AG10803 (cell line): ENCODE measurements at regions not wholly inside any gene's neighbourhood (a gene's known extent, or its start where the extent isn't known, plus 50 kb on each side); places are given as distances from the start of the nearest gene placed in this dataset.

Source experiments
- DNase-seq: peaks from one replicate; pipeline ENCODE4 v3.0.0; 2010; ENCODE audit warnings: low read depth
- H3K4me3 ChIP-seq: 2 replicates; pipeline ENCODE4 v1.5.1; 2011; ENCODE audit warnings: mild to moderate bottlenecking, low read length, control low read depth
- CTCF ChIP-seq: conservative IDR thresholded peaks from 2 replicates; pipeline ENCODE4 v1.5.1; 2011; ENCODE audit warnings: mild to moderate bottlenecking, low read length, control low read depth, inconsistent platforms

DNA sequence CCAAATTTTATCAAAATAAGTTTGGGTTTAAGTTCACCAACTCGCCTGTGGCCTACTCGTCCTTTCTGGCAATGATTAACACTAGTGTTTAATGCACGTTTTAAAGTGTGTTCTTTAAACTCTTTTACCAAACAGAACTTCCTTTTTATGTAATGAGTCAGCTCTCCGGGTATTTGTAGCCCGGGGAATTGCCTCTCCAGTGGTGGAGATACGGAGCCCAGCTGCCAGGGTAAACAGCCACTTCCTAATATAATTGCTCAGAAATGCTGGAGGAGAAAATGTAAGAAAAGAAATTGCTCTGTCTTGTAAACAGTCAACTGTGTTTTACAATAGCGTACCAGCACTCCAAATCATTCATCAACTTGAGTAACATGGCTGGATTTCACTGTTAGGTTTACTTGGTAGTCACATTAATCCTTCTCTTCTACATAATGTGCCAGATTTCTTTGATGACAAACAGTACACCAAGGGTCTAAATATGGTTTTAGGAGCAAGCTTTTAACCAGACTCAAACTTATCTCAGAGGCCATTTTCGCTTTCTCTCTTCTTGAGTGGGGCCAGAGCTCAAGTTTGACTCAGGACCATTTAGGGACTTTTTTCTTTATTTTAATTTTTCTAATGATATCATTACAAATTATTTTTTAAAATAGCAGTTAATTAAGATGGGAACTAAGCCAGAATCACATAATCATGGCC, 101.2 kb upstream of the SLC38A2 start:
- H3K4me3 ChIP-seq = no peak overlapping the region
- TF ChIP-seq CTCF = no peak
- DNase-seq = peak; percentile 94

- H3K4me3 ChIP-seq = no peak overlapping the region
- DNase-seq = peak; percentile 29
- TF ChIP-seq CTCF = no peak
Observed at GRCh38 chr12:46472893-46473633, 100.5 kb upstream of the SLC38A2 start.

GRCh38 chr12:46472144-46472705, 99.7 kb upstream of the SLC38A2 start:
- no peak for TF ChIP-seq CTCF
- no peak for DNase-seq
- H3K4me3 ChIP-seq = no peak overlapping the region

GRCh38 chr12:46471404-46471803, 98.8 kb upstream of the SLC38A2 start:
- H3K4me3 ChIP-seq = no peak overlapping the region

DNA sequence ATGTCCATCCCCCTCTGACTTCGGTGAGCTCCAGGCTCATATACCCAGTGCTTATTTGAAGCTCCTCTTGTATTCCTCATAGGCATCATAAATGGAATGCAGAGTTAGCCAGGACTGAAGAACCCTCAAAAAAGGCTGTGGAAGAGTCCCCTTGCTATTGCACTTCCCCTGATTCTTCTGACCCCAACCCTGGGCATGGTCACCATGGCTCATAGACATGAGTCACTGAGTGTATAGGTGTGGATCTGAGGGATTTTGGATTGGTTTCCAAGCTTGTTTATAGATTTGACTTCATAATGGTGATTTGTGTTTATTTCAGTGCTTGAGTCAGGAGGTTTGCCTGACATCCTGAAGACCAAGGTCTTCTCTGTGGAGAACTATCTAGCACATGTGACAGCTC, 98.4 kb upstream of the SLC38A2 start:
- DNase-seq = no peak
- H3K4me3 ChIP-seq = no peak overlapping the region
- TF ChIP-seq CTCF = no peak

More at GRCh38 chr12:46471404-46471803, 98.8 kb upstream of the SLC38A2 start:
- DNase-seq = no peak
- TF ChIP-seq CTCF = no peak

DNA sequence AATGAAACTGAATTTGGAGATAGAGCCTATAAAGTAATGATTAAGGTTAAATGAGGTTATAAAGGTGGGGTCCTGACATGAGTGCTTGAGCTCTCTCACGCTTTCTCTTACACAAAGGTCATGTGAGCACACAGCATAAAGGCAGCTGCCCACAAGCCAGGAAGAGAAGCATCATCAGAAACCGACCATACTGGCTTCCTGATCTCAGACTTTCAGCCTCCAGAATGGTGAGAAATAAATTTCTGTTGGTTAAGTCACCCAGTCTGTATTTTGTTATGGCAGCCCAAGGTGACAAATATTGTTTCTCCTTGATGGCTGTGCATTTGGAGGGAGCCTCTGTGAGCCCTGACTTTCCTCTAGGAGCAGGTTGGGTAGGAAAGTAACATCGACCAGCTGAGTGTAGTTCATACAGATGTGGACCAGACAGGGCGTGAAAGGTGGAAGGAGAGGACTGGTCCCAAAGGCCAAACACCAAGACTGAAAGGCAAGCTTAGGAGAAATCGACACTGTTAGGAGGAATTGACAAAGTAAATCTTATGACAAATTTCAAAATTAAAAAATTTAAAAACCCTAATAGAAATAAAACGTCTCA, 97.6 kb upstream of the SLC38A2 start:
- no peak for TF ChIP-seq CTCF
- DNase-seq = no peak
- H3K4me3 ChIP-seq = no peak overlapping the region
